Colon (tissue), 2 donors: ENCODE measurements at regions not wholly inside any gene's neighbourhood (a gene's known extent, or its start where the extent isn't known, plus 50 kb on each side); places are given as distances from the start of the nearest gene placed in this dataset.
"Not testable (repeated sequence)": the region's sequence is repeated elsewhere in the genome, so short reads cannot be mapped to it uniquely, and the experiment has no call there.

ENCODE experiments used
- FAIRE-seq: peaks from 2 replicates; lab custom pipeline; 2012; peaks lifted over from hg19 to GRCh38; lab: Jason Lieb, UNC
- donor health status: control.
- donor health status: control.

DNA sequence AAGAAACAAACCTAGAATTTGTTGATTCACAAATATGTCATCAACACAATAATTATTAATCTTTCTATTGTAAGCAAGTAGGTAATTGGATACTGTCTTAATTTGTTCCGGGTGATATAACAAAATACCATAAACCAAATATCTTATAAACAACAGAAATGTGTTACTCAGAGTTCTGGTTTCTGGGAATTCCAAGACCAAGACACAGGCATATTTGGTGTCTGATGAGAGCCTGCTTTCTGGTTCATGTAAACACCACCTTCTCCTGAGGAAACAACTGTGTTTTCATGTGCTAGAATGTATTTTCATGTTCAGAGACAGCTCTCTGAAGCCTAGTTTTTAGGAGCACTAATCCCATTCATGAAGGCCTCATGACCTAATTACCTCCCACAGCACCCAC, 1819.5 kb downstream of the SLITRK5 start:
- no peak for FAIRE-seq

DNA sequence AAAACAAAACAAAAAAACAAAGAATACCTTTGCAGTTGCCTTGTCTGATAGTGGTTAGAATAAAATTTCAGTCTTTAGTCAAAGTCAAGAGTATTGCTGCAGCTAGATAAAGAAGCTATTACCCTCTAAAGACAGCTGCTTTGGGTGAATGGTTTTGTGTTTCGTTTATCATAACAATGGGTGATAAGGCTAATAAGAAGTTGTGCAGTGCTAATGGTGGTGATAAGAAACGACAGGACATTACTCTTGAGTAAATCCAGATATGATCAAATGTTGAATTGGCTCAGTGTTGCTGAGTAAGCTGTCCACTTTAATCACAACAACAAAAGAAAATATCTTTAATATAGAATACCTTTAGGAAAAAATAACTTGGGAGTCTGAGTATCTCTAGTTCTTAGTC, 1825.3 kb downstream of the SLITRK5 start:
- FAIRE-seq = no peak

DNA sequence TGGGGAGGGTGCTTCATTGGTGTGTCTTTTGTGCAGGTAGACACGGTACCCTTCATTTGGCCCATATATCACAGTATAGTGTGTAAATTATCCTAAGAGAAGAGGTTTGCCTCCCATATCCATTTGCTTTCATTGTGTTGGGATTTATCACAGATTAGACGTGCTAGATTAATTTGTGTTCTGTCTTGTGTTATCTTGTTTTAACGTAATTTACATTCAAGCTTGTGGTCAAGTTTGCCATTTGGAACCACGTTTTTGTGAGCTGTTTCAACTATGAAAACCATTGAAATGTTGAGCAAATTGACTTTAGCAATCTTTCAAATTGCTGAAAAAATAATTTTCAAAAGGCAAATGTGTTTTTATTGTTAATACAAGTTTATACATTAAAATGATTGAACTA, 1826.5 kb downstream of the SLITRK5 start:
- no peak for FAIRE-seq

DNA sequence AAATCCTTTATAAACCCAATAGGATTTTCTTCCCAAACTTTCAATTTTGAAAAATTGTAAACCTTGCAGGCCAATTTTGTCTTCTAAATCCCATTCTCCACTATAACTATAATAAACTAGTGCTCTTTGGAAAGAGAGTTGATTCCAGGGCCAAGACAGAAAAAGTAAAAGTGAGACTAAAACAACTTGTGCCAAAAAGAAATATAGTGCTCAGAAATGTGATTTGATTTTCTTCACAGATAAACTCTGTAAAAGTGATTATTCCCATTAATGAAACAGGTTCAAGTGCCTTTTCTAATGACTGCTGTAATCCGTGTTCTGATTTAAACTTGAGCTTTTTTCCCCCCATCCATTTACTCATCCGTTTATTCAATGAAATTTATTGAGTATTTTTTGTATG, 1831.1 kb downstream of the SLITRK5 start:
- no peak for FAIRE-seq

DNA sequence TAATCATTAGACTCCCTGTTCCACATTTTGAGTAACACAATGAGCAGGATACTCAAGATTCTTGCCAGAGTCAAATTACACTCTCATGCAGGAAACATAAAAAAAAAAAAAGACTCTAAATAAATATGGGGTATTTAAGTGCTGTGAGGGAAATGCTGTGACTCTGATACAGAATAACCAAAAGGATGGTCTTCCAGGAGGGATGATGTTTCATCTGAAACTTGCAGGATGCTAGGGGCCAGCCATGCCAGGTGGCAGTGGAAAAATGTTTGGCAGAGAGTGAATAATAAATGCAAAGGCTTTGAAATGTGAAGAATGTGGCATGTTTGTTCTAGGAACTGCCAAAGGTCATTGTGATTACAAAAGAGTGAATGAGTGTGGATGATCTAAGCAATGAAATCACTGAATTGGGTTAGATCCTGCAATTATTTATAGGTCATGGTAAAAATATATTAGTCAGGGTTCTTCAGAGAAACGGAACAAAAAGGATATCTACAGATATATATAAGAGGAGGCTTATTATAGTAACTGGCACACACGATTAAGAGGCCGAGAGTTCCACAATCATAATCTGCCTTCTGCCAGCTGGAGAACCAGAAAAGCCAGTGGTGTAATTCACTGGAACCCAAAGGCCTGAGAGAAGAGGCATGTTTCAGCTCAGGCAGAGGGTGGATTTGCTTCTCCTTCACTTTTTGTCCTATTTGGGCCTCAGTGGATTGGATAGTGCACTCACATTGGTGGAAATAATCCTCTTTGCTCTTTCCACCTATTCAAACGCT, 1832.8 kb upstream of the MIR17HG start:
- no peak for FAIRE-seq

DNA sequence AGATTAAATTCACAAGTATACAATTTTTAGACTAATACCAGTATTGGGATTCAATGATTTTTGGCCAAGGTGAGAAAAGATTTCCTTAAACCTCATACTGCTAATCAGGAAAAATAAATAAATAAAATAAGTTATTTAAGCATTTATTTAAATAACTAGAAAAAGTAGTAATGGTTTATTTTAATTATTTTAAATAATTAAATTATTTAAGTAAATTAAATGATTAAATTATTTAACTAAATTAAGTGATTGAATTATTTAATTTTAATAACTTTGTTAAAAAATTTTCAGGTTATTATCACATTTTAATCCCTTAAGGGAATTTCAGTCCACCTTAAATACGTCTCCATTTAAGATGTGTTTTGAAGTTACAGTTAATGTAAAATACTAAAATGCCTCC, 1831.5 kb upstream of the MIR17HG start:
- FAIRE-seq = peak; percentile 89

DNA sequence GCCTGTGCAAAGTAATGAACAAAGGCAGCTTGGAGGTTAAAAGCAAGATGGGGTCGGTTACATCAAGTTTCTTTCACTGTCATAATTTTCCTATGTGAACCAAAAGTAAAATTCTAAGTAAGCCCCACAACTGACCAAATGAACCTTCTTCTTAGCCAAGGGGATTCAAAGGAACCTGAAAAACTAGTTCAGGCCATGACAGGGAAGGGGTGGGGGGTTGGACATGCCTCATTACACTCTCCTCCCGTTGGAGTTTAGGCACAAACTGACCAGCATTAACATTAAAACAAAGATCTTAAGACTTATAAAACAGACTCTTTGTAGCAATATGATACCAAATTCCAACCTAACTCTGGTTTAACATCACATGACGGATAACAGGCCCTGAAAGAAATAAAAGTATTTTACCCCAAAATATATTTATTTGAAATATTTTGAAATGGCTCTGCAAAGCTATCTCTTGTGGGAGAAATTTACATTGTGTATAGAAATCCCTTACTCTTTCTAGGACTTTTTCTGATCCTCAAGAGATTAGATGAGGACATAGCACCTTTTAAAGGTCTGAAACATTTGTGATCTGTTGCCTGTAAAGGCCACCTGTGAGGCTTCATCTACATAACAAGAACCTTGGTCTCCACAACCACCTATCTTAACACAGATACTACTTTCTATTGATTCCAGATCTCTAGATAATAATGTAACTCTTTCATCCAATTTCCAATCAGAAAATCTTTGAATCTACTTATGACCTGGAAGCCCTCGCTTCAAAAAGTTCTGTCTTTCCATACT, 1829.0 kb upstream of the MIR17HG start:
- FAIRE-seq = no peak

DNA sequence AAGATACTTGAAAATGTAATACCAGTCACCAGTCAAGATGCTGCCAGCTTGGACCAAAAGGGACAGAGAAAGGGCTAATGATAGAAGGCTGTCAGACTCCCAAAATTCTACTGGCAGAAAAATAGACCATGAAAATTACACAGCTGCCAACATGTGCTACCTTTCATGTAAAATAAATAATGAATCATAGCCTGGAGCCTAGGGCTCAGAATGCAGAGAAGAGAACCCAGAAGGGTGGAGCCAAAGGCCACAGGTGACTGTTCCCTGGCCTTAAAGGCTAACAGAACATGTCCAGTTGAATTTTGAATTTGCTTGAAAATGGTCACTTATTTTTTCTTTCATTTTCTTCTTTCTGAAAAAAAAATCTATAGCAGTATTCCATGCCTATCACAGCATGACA, 1827.0 kb upstream of the MIR17HG start:
- no peak for FAIRE-seq

DNA sequence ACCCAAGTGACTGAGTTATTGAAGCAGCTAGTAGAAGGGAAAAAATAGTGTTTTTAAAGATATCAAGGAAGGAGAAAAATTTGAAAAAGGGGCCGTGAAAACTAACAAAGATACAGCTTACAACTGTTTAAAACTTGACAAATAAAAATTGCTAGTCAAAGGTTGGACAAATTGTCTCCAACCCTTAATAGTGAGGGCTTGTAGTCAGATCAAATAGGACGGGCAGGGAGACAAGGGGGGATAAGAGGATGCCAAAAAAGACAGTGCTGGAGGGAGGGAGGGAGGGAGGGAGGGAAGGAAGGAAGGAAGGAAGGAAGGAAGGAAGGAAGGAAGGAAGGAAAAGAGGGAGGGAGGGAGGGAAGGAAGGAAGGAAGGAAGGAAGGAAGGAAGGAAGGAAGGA, 1825.8 kb upstream of the MIR17HG start:
- FAIRE-seq = not testable (repeated sequence)

DNA sequence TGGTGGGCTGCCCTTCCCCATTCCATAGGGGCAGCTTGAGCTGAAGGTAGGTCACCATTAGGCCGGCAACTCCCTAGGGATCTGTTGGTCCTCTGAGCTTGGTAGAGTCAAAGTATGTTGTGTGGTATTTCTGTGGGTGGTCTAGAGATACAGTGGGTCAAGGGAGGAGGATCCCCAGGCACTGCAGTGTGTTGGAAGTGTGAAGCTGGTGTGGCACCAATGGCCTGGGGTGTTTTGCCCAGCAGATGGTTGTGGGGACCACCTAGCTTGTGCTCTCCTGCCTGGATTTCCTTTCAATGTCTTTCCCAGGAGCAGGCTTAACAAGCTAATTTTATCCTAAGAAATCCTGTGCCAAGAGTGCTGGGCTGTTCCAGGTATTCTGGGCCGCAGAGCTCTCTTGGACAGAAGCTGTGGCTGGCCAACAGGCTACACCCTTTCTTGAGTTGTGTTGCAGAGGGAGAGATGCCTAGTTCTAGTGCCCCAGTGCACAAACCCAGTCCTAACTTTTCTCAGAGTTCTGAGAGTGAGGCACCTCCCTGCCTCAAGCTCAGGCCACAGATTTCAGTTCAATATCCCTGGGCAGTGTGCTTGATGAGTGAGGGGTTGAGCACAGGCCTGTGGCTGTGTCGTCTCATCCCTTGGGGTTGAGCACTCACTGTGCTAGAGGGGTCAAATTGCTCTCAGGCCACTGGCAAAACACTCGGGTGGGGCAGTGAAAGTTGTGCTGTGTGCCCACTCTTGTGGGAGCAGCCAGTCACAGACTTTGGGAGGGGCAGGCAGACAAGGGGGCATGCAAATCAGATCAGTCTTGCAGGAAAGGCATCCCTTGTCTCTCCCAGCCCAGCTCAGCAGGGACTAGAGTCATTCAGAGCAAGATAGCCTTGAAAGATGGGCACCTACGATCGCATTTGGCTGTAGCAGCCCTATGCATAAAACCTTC, 1806.1 kb upstream of the MIR17HG start:
- FAIRE-seq = no peak

DNA sequence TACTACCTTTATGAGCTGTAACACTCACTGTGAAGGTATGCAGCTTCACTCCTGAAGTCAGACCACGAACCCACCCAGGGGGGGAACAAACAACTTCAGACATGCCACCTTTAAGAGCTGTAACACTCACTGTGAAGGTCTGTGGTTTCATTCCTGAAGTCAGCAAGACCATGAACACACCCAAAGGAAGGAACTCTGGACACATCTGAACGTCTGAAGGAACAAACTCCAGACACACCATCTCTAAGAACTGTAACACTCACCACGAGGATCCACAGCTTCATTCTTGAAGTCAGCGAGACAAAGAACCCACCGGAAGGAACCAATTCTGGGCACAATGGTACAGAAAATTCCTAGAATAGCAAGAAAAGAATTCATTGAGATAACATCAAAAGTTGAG, 1796.5 kb upstream of the MIR17HG start:
- FAIRE-seq = no peak

DNA sequence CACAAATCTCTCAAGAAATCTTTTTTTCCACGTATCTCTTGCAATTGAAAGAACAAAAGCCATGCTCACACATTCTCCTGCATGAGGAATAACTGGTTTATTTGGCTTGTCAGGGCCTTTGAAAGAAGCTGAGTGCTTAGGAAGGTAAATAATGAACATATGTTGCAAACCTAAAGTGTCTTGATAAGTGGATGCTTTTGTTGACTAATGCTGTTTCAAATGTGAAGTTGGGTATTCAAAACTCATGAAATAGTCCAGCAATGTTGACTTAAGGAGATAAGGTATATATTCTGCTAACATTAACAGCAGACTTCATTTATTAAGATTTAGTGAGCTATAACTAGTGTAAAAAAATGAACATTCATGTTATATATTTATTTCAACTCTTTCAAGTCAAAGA, 1792.7 kb upstream of the MIR17HG start:
- FAIRE-seq = no peak

DNA sequence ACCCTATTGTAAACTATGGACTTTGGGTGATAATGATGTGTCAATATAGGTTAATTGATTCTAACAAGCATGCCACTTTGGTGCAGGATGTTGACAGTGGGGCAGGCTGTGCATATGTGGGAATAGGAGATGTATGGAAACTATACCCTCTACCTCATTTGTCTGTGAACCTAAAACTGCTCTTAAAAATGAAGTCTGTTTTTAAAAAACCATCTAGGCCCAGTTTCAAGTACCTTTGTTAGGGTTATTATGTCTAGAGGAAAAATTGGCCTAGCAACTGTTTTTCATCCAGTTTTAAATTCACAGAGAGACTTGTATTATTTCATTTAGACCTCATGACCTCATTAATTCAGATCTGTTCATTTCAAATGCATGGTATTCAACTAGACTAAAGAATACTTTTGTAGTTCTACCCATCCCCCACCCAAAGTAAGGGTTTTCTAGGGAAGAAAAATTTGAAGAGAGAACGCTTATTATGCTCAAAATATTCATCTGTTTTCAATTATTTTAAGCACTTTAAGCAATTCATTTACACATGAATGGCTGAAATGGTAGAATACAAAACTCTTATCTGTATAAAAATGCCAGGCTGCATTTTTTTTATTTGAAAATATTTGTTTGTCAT, 1781.9 kb upstream of the MIR17HG start:
- FAIRE-seq = no peak

DNA sequence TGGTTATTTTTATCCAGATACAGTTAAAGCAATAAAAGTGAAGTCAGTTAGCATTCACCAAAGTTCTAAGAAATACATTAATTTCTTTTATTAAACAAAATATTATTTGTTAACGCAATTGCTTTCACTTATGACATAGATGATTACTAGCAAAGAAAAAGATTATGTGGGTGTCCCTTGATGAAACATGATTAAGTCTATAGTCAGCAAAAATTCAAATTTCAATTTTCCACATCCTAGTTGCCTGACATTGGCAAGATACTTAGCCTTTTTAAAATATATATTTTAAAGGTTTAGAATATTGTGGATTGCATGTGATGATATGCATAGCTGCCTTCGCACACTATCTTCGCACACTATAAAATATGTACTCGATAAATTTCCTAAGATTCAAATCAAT, 1780.5 kb upstream of the MIR17HG start:
- FAIRE-seq = peak; percentile 33

DNA sequence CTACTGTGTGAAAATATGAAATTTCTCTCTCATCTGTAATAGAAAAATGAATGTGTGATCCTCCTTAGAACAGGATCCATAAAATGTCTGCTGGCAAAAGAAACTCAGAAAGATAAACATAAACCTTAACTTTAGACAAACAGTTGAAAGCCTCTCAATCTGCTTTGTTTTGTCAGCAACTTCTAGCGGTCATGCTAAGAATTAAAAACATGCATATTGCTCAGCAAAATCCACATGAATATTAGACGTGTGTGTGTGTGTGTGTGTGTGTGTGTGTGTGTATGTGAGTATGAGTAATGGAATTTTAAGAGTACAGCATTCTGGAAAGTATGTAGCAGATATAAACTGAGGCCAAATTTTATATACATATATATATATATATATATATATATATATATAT, 1779.2 kb upstream of the MIR17HG start:
- no peak for FAIRE-seq

DNA sequence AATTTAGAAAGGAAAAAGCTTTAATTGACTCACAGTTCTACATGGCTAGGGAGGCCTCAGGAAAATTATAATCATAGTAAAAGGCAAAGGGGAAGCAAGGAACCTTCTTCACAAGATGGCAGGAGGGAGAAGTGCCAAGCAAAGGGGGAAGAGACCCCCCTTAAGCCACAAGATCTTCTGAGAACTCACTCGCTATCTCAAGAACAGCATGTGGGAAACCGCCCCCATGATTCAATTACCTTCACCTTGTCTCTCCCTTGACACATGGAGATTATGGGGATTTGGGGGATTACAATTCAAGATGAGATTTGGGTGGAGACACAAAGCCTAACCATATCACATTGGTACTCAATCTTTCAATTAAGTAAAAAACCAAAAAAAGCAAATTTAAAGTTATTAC, 1778.7 kb upstream of the MIR17HG start:
- no peak for FAIRE-seq

DNA sequence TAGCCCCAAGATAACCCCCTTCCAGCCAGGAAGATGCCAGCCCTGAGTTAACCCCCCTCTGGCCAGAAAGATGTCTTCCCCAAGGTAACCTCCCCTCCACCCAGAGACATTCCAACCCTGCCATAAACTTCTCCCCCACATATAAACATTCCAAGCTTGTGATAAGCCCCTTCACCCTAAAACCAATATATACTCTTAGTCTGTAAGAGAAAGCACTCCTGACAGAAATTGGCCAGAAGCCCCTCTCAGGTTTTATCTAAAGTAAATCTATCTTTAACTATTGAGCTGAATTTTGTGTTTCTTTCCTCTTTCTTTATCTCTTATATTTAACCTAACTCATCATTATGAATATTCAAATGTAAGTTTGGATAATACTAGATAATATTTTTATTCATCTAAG, 1775.8 kb upstream of the MIR17HG start:
- no peak for FAIRE-seq

DNA sequence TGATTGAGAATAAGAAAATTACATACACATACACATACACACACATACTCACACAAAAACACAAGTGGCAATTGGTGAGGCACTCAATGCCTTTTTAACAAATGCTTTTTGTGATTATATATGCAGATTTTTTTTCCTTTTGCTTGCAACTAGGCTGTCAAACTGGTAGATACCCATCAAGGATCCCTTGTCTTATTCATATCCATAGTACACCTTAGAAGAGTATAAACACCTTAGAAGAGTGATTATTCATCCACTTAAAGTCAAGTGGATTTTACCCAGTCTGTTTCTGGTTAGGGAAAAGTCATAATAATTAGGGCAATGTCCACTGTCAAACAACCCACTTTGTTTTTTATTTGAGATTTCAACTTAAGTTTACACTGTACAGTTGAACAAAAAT, 1773.4 kb upstream of the MIR17HG start:
- FAIRE-seq = no peak

DNA sequence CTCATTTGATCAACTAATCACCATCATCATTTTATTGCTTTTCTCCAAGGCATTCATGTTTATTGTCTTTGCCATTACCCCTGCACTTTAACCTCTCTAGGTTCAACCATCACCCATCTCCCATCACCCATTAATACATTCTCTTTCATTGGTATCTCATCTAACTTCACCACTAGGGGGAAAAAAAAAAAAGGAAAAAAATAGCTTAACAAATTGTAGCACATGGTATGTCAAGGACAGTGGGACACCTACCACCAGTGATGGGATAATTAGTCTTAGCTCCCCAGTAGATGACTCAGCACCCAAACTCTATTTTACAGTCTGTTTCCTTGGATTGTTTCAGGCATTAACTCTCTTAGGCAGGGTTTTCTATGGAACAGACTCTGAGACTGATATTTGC, 1770.2 kb upstream of the MIR17HG start:
- FAIRE-seq = no peak

DNA sequence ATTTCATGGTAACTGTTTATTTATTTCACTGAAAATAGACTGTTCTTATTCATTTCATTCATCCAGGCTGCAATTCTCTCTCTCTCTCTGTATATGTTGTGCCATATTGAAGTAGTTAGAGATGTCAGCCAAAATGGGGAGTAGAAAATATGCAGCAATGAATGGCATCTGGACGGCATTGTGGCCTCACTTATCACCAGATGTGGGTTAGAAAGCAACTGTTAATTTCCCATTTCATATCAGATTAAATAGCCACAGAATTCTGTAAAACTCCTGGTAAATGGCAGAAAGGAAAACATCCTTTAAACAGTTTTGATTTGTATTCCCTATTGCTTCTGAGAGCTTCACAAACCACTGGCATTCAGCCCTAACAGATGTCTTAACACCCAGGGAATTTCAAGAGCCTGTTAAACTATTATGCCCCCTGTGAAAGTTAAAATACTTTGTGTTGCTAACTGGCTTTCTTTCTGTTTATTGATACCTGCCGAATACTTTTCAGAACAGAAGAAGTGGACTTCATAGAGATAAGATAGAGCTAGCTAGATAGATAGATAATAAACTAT, 1763.3 kb upstream of the MIR17HG start:
- FAIRE-seq = no peak

DNA sequence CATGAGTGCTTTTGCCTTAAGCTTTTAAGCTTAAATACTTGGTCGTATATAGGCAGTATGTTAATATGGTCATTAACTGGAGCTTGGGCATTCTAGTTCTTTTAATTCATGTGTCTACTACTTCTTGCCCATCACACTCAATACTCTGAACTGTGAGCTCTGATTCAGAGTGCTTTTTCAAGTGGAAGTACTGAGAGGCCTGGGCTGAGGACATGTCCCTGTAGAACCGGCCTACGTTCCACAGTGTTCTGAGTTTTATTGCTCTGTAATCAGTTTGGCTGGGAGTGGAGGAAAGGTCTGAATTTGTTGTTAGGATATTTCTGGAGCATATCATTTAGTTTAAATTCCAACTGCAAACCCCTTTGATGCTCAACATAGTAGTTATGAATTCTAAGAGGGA, 1744.8 kb upstream of the MIR17HG start:
- FAIRE-seq = no peak

DNA sequence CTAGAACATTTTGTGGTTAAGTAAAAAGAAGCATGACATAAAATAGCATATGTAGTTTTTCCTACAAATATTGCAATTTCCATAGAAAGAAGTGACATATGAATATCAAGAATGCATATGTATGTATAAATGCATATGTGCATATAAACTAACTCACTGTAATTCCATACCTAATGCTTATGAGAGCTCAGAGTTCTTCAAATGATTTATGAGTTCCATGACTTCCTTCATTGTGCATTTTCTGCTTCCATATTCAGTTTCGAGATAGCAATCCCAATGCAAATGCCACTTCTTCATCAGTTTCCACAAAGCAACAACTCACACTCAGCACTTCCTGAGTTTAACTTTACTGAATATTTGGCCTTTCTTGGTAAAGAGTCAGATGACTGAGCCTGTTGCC, 1744.3 kb upstream of the MIR17HG start:
- FAIRE-seq = no peak
